ENCODE measurements at regions not wholly inside any gene's neighbourhood (a gene's known extent, or its start where the extent isn't known, plus 50 kb on each side); places are given as distances from the start of the nearest gene placed in this dataset.

DNA sequence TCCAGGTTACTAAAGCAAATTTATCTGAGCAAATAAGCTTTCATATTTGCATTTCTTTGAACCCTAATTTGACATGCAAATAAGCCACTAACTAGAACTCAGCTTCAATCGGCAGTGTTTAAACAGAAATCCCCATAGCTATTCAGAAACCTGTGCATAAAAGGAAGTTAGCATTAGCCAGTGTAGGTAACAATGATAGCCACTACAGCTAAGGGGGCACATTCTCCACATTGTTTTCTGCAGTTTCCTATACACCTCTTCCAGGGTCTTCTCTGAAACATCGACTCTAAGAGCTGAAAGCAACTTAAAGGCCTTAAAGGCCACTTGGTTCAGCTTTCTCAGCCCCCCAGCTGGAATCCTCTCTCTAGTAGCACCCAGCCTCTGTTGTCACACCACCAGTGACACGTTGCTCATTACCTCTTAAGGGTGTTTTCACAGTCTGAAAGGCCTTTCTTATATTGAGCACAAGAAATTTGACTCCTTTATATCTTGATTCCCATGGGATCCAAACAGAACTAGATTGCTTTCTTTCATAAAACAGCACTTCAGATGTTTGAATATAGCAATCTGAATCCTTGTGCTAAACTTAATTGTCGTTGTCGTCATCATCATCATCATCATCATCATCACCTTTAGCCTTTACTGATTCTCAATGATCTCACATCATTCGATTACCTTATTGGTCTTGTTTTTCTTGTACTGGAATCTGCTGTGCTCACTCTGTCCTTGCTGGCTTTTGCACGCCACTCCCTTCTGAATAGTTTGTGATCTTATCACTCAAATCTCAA, 93.9 kb upstream of the DAB1 start:
- Histone ChIP-seq H3K4me3 (replicated peaks in 1 of 3; ENCODE audit: low read depth in 2 of 3, low read length in 3 of 3) (no peak overlapping the region), H3K79me2 (ENCODE audit: insufficient read depth, low read length) (no peaks in the 10 kb centered on the region), H3K4me2 (replicated peaks; ENCODE audit: extremely low read depth, low read length, poor library complexity, severe bottlenecking) (no peak overlapping the region), H3K27ac (ENCODE audit: low read depth in 1 of 2, low read length in 2 of 2) (no peak overlapping the region), H3K9ac (ENCODE audit: insufficient read depth, low read length, poor library complexity, severe bottlenecking) (no peak overlapping the region), H2AFZ (ENCODE audit: insufficient read depth, low read depth, low read length, poor library complexity, severe bottlenecking) (no peak overlapping the region), H3K27me3 (ENCODE audit: control insufficient read depth in 2 of 2, insufficient read depth in 2 of 2, low read length in 2 of 2) (no peaks in the 10 kb centered on the region), H3K36me3 (replicated peaks in 1 of 2; ENCODE audit: control insufficient read depth in 1 of 2, insufficient read depth in 2 of 2, low read length in 2 of 2) (no peaks in the 10 kb centered on the region), H3K4me1 (ENCODE audit: control insufficient read depth in 1 of 2, insufficient read depth in 2 of 2, low read length in 2 of 2) (no peaks in the 10 kb centered on the region), H4K20me1 (ENCODE audit: insufficient read depth, low read length) (no peaks in the 10 kb centered on the region), H3K9me3 (replicated peaks in 1 of 2; ENCODE audit: control insufficient read depth in 1 of 2, insufficient read depth in 1 of 2, low read length in 2 of 2) (no peaks in the 10 kb centered on the region)
- 81% methylated on average over 4 of the region's 7 CpGs for WGBS (ENCODE audit: insufficient coverage)
- no peak for DNase-seq
- no peak overlapping the region for H3K4me3 Mint-ChIP-seq
- no peaks in the 10 kb centered on the region for H3K36me3 Mint-ChIP-seq
- no peaks in the 10 kb centered on the region for H3K27me3 Mint-ChIP-seq (ENCODE audit: low read depth in 3 of 3)
- H3K9me3 Mint-ChIP-seq = peaks cover 0 to 13% (median 4%) of the 10 kb centered on the region in 7 donors
- intact Hi-C loops (cut with micrococcal nuclease) = no loop called here
- TF ChIP-seq, protein P1, sequence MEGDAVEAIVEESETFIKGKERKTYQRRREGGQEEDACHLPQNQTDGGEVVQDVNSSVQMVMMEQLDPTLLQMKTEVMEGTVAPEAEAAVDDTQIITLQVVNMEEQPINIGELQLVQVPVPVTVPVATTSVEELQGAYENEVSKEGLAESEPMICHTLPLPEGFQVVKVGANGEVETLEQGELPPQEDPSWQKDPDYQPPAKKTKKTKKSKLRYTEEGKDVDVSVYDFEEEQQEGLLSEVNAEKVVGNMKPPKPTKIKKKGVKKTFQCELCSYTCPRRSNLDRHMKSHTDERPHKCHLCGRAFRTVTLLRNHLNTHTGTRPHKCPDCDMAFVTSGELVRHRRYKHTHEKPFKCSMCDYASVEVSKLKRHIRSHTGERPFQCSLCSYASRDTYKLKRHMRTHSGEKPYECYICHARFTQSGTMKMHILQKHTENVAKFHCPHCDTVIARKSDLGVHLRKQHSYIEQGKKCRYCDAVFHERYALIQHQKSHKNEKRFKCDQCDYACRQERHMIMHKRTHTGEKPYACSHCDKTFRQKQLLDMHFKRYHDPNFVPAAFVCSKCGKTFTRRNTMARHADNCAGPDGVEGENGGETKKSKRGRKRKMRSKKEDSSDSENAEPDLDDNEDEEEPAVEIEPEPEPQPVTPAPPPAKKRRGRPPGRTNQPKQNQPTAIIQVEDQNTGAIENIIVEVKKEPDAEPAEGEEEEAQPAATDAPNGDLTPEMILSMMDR (IDR thresholded peaks at IDR 0.05) = no peak
- no peaks in the 10 kb centered on the region for H3K4me1 Mint-ChIP-seq
- H3K27ac Mint-ChIP-seq = no peak overlapping the region

DNA sequence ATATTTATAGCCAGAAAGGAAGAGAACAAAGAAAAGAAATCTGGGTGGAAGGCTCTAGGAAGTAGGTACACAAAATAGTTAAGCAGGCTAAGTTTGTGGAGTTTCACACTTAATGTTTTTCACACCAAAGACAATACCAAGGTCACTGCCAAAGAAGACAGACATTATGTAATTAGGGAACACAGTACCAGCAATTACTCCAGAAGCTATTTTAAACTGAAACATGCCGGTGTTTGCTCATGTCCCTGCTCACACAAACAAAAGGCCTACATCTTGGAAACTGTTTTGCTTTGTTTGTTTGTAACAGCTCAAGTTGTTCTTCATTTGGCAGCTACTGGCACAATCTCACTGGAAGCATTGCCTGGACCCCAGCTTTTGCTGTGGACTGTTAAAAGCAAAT, 88.5 kb upstream of the DAB1 start:
- Histone ChIP-seq H3K79me2 (ENCODE audit: insufficient read depth, low read length) (no peaks in the 10 kb centered on the region), H3K9ac (ENCODE audit: insufficient read depth, low read length, poor library complexity, severe bottlenecking) (no peak overlapping the region), H3K4me3 (replicated peaks in 1 of 3; ENCODE audit: low read depth in 2 of 3, low read length in 3 of 3) (no peak overlapping the region), H3K27me3 (ENCODE audit: control insufficient read depth in 2 of 2, insufficient read depth in 2 of 2, low read length in 2 of 2) (no peaks in the 10 kb centered on the region), H4K20me1 (ENCODE audit: insufficient read depth, low read length) (no peaks in the 10 kb centered on the region), H3K36me3 (replicated peaks in 1 of 2; ENCODE audit: control insufficient read depth in 1 of 2, insufficient read depth in 2 of 2, low read length in 2 of 2) (no peaks in the 10 kb centered on the region), H3K4me2 (replicated peaks; ENCODE audit: extremely low read depth, low read length, poor library complexity, severe bottlenecking) (no peak overlapping the region), H2AFZ (ENCODE audit: insufficient read depth, low read depth, low read length, poor library complexity, severe bottlenecking) (no peak overlapping the region), H3K27ac (ENCODE audit: low read depth in 1 of 2, low read length in 2 of 2) (no peak overlapping the region), H3K9me3 (replicated peaks in 1 of 2; ENCODE audit: control insufficient read depth in 1 of 2, insufficient read depth in 1 of 2, low read length in 2 of 2) (no peaks in the 10 kb centered on the region), H3K4me1 (ENCODE audit: control insufficient read depth in 1 of 2, insufficient read depth in 2 of 2, low read length in 2 of 2) (no peaks in the 10 kb centered on the region)
- no peak overlapping the region for H3K4me3 Mint-ChIP-seq
- intact Hi-C loops (cut with micrococcal nuclease) = no loop called here
- TF ChIP-seq, protein P1 (IDR thresholded peaks at IDR 0.05) = no peak
- no peak overlapping the region for H3K27ac Mint-ChIP-seq
- DNase-seq = no peak
- peaks cover 0 to 4% (median 2%) of the 10 kb centered on the region in 7 donors for H3K9me3 Mint-ChIP-seq
- no CpG with 5 or more reads among the region's 1 CpG for WGBS (ENCODE audit: insufficient coverage)
- no peaks in the 10 kb centered on the region for H3K36me3 Mint-ChIP-seq
- no peaks in the 10 kb centered on the region for H3K27me3 Mint-ChIP-seq (ENCODE audit: low read depth in 3 of 3)
- no peaks in the 10 kb centered on the region for H3K4me1 Mint-ChIP-seq
